Stimulated activated CD8-positive, alpha-beta memory T cell treated with anti-CD3 and anti-CD28 coated beads, Interleukin-7, amount 100 ng/mL, for 48 hours (primary cell): ENCODE measurements at regions not wholly inside any gene's neighbourhood (a gene's known extent, or its start where the extent isn't known, plus 50 kb on each side); places are given as distances from the start of the nearest gene placed in this dataset.

Source experiments
- DNase-seq, 2 donors: peaks; one replicate each; pipeline ENCODE4 v3.0.0-alpha.2; 2020; ENCODE audit warnings: low read depth in 1 of 2; ENCODE audit errors: extremely low read depth in 1 of 2

DNA sequence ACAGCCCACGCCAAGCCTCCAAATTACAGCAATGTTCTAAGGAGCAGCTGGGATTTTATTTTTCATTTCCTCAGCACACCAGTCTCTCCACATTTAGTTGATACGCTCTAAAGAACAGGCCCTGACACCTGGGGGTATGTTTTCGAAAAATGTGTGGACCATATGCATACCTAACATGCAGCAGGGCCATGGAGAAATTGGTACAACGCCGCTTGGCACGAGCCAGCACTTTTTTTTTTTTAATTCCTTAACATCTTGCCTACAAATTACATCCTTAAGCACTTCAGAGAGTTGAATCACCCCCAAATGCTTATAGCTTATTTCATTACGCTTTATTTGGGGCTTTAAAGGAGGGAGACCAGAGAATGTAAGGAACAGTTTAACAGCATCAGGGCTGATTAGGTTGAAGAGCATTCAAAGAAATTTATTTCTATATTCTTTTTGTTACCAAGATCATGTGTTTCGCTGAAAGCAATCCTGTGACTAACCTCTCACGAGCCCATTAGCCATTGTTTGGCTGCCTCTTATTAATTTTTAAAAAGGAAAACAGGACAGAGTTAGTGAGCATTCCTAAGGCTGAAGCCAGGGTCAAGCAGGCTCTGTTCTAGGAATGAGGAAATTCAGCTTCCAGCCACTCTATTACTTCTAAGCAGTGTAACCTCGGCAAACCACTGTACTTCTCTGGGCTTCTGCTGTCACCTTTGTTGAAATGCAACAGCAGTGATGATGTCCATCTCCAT, 173.8 kb downstream of the ACTL7B start:
- no peak for DNase-seq

DNA sequence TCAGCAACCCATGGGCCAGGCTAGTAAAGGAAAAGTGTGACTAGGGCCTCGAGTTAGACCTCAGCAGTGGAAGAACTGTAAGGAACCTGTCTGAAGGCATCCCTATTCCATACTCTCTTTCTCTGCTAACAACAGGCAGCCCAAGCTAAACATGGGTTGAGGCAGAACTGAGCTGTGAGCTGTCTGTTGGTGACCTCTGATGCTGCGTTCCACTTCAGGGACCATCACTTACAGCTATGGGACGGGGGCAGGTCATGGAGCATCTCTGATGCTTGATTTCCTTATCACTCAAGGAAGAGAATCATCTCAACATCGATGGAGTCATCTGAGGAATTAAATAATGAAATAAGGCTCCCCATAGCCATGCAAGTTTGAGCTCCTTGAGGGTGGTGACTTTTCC, 174.8 kb downstream of the ACTL7B start:
- no peak for DNase-seq

DNA sequence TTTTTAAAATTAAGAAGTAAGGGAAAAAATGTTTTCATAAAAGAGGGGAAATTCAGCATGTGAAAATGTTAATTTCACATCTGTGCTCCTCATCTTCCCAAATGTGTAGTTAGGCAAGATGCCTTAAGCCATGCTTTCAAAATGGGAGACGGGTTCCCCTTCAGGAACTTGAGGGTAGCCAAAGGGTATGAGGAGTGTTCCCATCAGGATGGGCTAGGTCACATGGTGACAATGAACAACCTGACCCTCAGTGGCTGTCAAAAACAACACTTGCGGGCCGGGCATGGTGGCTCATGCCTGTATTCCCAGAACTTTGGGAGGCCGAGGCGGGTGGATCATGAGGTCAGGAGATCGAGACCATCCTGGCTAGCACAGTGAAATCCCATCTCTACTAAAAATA, 178.0 kb downstream of the ACTL7B start:
- no peak for DNase-seq

DNA sequence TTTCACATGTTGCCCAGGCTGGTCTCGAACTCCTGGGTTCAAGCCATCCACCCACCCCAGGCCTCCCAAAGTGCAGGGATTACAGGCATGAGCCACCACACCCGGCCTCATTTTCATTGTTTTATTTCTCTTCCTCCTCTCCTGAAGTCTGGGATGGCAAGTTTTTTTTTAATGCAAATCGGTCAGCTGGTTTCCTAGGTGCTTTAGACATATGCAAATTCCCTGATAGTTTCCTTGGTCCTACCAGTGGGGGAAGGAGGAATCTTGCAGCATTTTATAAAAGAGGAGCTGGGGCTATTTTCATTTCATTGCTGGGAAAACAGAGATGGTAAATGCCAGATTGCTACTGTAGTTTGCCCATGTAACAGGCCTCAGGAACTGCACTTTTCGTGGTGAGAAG, 179.4 kb downstream of the ACTL7B start:
- no peak for DNase-seq

DNA sequence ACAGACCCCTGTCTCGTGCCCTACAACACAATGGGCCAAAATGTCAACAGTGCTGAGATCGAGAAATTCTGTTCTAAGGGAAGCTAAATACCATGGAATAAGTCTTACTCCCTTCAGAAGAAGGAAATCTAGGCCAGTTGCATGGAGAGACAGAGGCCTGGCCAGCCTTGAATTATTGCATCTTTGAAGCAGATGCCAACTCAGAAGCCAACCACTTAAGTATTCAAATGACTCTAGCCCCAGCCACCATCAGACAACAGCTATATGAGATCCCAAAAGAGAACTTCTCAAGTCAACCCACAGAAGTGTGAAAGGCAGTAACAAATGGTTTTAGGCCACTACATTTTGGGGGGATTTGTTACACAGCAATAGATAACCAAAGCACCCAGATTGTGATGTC, 180.1 kb downstream of the ACTL7B start:
- DNase-seq = no peak

DNA sequence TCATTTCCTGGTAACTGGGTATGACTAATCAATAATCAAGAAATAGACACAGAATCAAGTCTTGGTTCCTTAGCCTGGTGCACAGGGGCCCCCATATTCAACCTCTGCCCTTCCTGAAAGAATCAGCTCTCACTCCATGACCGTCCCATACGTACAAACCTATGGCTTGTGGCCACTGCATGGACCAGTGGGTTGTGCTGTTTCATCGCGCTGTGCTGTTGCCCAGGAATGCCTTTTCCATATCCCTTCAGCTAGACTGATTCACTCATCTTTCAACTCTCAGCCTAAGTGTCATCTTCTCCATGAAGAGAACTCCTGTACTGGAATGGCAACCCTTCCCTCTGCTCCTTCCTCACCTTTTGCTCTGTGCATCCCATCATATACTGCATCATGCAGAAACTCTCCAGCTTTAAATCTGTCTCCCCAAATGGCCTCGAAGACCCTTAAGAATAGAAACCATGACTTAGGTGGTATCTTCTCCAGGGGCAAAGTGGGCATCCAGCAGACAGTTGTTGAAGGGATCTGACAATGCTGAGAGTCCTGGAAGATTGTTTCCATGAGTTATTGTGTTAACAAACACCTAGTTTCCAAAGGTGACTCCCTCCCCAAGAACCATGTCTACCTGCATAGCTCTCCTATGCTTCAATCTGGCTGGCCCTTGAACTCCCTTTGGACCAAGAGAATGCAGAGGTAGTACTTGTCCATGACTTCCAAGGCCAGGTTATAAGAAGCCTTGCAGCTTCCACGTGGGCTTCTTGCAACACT, 180.8 kb downstream of the ACTL7B start:
- DNase-seq = no peak

DNA sequence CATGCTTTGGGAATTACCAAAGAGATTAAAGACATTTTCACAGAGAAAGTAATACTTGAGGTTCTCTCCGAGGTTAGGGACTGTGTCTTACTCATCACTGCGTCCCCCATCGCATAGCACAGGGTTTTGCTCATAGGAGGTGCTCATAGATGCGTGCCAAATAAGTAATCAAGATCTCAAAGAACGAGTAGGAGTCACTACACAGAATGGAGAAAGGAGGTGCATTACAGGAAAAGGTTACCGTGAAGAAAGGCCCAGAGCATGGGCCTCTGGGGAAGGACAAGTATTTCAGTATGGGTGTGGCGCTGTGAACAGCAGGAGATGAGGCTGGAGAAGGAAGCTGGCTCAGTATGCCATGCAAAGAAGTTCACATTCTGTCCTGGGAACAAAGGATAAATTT, 182.4 kb downstream of the ACTL7B start:
- DNase-seq = no peak

DNA sequence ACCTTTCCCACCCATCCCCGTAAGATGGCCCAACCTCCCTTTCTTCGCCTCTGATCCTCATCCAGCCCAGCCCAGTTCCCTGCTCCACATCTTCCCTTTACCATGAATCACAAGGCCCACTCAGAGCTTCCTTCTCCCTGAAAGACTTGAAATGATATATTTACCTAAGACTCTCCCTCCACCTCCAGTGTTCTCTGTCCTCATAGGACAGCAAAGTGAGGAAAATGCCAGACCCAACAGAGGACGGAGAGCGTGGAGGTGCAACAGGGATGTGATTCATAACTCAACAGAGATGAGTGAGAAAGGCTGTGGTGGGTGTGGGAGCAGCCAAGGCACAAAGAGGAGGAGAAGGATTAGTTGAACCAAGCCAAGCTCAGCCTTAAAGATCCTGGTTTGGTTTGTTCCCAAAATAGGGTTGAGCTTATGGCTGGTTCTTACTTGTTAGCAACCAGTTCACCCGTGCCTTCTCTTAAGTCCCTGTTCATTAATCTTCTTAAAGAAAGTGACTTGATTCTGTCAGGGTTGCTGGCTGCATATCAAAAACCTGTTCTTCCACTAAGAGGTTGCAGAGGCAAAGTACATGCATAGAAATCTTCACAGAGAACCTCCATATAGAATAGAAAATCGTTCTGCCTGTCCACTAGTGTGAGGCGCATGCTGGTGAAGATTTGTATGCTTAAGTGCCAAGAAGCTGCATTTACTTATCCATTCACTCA, 183.2 kb downstream of the ACTL7B start:
- no peak for DNase-seq

DNA sequence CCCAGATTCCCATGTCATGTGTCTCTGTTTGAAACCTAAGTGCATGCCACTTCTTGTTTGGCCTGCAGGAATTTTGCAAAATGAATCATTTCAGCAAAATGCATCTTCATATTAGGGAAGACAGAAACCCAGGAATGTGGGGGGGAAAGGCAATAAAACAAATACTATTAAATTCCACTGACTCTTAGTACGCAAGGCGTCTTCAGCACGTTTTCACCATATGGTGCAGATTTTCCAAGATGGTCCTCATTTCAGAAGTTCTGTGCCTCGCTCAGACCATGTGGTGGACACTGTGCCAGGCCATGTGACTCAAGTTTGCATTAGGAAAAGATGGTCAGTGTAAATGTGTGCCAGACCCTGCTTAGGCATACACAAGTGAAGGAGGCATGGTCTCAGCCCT, 184.0 kb downstream of the ACTL7B start:
- DNase-seq = no peak

DNA sequence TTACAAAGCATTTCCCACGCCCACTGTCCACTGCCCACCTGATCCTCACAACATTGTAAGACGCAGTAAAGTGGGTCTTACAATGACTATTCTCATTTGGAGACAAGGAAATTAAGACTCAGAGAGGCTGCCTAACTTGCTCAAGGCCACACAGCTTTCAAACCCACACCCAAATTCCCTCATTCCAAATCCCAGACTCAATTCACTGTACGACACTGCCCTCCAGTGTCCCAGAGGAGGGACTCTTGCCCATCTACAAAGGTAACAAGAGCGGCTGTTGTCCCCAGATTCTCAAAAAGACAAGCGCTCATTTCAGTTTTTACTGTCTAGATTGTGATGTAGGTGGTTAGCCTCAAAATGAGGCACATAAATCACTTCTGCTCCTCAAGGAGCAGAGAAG, 184.6 kb downstream of the ACTL7B start:
- no peak for DNase-seq

DNA sequence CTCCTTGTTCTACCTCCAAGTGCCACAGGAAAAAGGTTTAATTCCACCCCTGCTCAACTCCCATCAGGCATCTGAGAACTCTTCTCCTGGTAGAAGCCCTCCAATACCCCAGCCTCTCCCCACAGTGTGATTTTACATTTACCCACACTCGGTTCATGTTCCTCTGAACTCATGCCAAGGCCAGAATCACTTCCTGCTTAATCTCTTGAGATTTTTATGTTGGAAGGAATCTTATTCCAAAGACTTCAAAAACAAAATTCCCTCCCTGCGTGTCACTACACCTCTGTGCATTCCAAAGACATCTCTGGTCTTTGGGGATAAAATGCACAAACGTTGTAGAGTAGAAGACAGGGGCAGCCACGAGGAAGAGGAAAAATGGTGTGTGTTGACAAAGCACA, 186.8 kb downstream of the ACTL7B start:
- DNase-seq = no peak

DNA sequence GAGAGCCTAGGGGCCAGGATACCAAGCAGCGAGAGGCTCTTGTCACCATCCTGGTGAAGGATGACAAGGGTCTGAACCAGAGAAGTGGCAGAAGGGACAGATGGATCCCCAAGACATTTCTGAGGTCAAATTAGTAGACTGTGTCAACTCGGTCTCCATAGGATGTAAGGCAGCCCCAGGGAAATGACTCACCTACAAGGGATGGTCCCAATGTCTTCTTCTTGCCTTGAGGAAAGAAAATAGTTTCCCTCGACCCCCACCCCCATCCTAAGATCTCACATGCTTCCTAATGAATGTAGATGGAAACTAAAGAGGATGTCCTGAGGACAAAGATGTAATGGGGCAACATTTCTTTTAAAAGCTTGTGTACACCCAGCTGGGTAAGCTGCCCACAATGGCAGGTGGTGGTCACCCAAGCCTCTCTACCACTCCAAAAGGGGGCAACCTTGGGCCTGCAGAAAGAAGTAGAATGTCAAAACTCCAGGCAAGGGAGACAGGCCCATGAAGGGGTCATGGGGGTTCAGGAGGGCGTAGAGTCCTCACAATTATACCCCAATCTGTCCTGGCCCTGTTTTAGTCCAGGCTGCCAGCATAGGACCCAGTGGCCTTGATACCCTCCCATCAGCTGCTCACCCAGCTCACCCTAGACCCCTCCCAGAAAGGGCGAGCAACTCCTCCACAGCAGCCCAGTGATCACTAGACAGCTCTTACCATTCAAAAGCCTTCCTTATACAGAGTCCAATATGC, 187.4 kb downstream of the ACTL7B start:
- DNase-seq = no peak

DNA sequence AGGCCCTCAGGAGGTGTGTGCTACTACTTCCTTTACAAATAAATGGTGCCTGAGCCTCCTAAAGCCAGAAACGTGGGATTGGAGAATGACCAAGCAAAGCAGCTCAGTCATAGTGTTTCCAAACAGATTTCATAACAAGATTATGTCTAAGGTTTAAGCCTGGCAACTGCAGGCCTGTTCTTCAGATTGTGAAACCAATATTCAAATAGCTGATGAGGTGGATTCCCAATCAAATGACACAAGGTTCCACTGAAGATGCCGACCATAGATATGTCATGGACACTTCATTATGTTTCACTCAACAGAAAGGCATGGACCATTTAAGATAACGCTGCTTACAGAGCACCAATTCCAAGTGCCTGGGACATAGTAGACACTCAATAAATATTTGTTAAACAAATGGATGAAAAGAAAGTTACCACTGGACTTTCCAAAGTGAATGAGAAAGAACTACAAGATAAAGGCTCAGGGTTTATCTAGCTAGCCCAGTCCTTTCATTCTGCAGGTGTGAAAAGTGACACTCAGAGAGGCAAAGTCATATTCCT, 189.5 kb downstream of the ACTL7B start:
- DNase-seq = no peak

DNA sequence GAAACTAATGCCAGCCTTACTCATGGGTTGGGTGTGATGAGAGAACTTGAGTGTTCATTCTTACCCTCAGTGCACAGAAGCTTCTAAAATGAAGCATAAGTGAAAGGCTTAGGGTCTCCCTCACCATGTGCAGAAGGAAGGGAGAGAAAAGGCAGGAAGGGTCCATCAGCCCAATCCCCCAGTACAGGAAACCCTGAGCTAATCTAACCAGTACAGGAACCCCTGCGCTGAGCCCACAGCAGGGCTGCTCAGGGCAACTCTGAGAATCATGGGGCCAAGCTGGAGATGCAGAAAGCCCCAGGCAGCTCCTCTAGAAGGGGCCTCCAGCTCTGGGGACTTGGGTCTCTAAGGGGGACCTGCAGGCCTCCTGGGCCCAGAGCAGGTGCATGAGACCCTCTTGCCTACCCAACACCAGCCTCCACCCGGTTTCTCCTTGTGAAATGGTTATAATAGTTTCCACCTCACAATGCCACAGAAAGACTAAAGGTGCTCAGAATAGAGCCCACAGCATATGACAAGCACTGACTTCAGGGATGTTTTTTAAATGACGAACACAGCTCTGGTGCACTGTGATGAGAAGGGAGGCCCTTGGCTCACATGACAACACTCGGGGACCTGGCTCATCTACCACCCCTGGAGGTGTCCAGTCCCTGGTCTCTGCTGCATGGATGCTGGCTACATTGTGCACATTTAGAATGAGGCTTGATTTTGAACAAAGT, 190.1 kb downstream of the ACTL7B start:
- no peak for DNase-seq

DNA sequence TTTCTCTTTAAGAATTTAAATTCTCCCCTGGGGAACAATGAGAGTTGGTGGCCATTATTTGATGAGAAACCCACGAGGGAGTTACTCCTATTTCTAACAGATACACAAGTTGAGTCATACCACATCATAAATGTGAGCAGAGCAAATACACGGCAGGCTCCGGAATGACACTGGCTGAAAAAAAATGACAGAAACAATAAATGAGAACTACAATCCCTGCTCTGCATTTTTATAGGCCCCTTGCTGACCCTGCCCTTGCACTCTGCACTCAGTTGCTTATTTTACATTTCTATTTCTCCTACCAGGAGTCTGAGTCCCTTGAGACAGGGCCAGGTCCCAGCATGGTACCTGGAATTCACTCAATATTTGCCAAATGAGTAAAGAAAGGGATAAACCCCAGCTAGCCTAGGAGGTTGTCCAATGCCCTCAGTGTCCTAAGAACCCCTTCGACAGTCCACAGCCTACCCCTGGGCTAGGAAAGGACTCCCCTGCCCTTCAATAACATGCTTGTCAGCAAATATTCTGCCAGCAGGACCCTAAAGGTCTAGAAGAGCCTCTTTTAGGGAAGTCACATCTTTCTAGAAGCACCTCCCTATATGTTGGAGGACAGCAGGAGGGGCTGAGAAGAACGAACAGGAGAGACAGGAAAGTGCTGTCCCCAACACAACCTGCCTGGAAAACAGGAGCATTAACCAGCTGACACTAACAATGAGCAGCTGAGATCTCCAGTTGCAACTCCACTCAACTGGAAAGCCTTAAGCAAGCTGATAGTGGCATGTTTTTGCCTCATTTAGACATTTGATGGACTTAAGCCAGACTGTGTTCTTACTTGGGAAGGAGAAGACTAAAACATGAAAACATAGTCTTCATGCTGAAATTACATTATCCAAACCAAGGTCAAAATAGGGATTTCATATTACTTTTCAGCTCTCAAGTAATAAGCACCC, 191.2 kb downstream of the ACTL7B start:
- DNase-seq = no peak

DNA sequence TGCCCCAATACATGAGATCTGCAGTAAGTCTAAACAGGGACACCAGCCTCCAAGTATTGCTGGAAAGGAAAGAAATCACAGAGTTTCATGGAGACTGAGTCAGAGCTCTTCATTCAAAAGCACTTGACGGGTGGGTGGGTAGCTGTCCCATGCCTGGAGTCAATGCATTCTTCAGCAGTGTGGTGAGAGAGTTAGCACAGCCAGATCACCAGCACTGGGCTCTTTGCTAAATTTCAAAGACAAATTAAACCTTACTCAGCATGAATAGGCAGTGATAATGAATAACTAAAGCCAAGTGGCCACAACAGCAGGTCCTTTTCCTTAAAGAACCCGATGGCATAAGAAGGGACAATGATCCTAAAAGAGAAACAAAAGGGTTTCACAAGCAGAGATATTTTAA, 192.4 kb downstream of the ACTL7B start:
- no peak for DNase-seq

DNA sequence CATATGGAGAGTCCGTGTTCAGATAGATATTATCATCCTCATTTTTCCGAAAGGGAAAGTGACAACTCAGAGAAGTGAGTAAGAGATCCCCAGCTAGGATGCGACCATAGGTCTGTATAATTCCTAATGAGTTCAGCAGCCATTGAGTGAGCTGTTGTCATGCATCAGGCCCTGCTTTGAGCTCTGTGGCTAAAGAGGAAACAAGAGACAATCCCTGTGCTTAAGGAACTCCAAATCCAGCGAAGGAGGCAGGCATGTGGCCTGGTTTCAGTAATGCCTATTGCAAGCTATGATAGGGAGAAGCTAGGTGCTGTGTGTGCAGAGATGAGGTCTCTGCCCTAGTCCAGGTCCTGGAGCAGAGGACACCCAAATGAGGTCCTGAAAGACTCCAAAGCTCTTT, 192.8 kb downstream of the ACTL7B start:
- DNase-seq = no peak

DNA sequence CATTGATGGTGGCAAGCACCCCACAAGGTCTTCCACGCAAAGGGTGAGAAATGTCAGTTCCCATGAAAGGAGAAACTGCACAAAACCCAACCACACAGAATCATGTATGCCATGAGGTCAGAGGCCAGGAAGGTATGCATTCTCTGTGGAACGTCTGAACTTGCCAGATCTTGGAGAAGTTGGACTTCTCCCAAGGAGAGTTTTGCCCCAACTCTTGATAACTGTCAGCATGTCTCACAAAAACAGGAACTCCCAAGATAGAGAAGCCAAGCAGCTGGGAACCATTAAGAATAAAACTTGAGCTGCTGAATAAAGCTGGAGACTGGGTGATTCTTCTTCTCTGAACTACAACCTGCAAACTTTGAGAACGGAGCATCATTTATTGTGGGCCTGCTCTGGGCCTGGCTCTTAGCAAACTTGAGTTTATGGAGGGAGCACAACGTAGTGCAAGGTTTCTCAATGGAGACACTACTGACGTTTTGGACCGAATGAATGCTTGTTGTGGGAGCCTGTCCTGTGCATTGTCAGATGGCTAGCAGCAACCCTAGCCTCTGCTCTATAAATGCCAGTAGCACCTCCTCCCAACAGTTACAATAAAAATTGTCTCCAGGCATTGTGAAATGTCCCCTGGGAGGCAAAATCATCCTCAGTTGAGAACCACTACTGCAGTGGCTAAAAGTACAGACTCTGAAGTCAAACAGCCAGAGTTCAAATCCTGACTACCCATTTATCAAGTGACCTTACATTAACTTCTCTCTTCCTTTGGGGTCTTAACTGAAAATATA, 193.5 kb downstream of the ACTL7B start:
- DNase-seq = no peak
